ENCODE measurements at regions not wholly inside any gene's neighbourhood (a gene's known extent, or its start where the extent isn't known, plus 50 kb on each side); places are given as distances from the start of the nearest gene placed in this dataset.

- no peak for TF ChIP-seq CTCF (IDR thresholded peaks at IDR 0.05)
- no peak for TF ChIP-seq EP300 (IDR thresholded peaks at IDR 0.05)
Measured at GRCh38 chr2:167703441-167703840, 544.0 kb downstream of the STK39 start.
